HepG2 (cell line): ENCODE measurements at regions not wholly inside any gene's neighbourhood (a gene's known extent, or its start where the extent isn't known, plus 50 kb on each side); places are given as distances from the start of the nearest gene placed in this dataset.

Experiments
- ATM ChIP-seq: fragments of 450-650 bp; IDR thresholded peaks from 2 replicates; pipeline ENCODE4 v1.7.1; 2017; ENCODE audit warnings: mild to moderate bottlenecking, borderline replicate concordance
- EZH2 ChIP-seq: conservative IDR thresholded peaks from 2 replicates; pipeline ENCODE4 v1.6.1; 2012; ENCODE audit warnings: mild to moderate bottlenecking, low read depth, low read length, moderate library complexity
- ZNF33B ChIP-seq: sonication (generic); formaldehyde crosslinking; IDR thresholded peaks from 2 replicates; pipeline ENCODE4 v1.5.1; 2020; ENCODE audit warnings: mild to moderate bottlenecking, missing genetic modification reagents
- TF ChIP-seq, protein P1 (sequence below): IDR thresholded peaks from 2 replicates; pipeline ENCODE4 v1.6.1; 2018; ENCODE audit warnings: missing genetic modification reagents, mild to moderate bottlenecking, missing compliant biosample characterization

DNA sequence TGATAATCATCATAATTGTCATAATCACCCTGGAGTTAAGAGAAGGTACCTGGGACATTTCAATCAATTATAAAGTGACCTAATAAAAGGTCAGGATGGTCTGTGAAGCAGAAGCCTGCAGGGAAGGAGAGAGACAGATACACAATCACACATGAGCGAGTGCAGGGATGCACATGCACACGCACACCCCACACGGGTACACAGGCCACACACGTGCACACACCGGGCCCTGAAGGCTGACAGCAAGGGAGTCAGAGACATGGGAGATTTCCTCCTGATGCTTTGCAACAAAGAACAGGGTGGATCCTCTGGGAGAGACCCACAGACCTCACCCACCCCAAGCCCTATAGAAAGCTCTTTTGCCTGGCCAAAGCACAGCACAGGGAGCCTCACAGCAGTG, 82.3 kb upstream of the ZC3H12A start:
- no peak for TF ChIP-seq ZNF33B (CRISPR knock-in tag)
- TF ChIP-seq EZH2, result no peak
- TF ChIP-seq, protein P1, sequence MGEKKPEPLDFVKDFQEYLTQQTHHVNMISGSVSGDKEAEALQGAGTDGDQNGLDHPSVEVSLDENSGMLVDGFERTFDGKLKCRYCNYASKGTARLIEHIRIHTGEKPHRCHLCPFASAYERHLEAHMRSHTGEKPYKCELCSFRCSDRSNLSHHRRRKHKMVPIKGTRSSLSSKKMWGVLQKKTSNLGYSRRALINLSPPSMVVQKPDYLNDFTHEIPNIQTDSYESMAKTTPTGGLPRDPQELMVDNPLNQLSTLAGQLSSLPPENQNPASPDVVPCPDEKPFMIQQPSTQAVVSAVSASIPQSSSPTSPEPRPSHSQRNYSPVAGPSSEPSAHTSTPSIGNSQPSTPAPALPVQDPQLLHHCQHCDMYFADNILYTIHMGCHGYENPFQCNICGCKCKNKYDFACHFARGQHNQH (CRISPR knock-in tag), result no peak
- TF ChIP-seq ATM, result no peak
